LHCN-M2 (cell line): ENCODE measurements at regions not wholly inside any gene's neighbourhood (a gene's known extent, or its start where the extent isn't known, plus 50 kb on each side); places are given as distances from the start of the nearest gene placed in this dataset.

Experiments used
- DNase-seq: peaks from one replicate; pipeline ENCODE4 v3.0.0-alpha.2; 2012; ENCODE audit warnings: low read depth

- peak; percentile 28 for DNase-seq
Measured at GRCh38 chr3:30945291-30945690, 50.8 kb upstream of the GADL1 start.

DNA sequence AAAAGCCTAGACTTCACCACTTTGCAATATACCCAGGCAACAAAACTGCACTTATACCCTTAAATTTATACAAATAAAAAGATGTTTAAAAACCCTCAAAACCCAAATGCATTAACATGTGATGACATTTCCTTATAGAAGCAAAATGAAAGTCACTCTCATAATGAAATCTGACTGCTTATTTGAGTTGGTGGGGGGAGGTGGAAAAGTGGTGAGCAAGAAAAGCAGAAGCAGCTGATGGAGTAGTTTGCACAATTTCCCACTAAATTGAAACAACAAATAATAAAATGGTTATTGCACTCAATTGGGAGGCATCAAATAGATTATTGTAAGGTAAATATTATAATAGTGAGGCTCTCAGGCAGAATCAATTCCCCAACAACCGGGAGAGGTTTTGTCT, 54.0 kb upstream of the GADL1 start:
- no peak for DNase-seq

DNA sequence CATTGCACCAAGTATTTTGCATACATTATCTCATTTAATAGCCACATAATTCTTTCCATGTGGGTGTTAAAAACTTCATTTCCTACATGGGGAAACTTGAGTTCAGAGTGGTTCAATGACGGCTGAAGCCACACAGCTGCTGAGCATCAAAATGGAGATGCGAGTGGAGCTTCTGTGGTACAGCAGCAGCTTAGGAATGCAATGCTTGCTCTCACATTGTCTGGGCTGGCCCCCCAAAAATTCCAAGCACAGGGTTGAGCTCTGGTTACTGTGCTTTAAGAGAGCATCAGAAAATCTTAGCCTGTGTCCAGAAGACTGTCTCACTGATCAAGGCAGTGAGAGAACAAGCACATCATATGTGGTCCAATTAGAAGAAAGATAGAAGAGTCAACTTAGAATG, 57.4 kb upstream of the GADL1 start:
- DNase-seq = no peak

DNA sequence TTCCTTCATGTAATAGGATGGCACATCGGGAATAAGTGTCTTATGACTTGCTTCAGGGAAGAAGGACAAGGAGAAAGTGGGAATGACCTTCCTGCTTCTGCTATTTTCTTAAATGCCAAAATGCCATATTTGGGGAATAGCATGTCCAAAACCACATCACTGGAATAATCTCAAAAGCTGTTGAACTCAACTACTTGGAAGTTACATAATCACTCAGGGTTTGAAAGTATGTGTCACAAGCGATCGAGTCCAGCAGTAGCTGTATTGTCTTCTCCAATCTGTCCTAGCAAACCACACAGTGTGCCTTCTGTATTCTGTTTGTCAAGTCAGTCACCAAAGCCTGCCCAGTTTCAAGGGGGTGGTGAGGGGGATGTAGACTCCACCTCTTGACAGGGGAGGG, 58.3 kb upstream of the GADL1 start:
- DNase-seq = peak; percentile 16

GRCh38 chr3:30954426-30954825, 60.0 kb upstream of the GADL1 start:
- no peak for DNase-seq

GRCh38 chr3:30962084-30962483, 67.6 kb upstream of the GADL1 start:
- peak; percentile 16 for DNase-seq

DNA sequence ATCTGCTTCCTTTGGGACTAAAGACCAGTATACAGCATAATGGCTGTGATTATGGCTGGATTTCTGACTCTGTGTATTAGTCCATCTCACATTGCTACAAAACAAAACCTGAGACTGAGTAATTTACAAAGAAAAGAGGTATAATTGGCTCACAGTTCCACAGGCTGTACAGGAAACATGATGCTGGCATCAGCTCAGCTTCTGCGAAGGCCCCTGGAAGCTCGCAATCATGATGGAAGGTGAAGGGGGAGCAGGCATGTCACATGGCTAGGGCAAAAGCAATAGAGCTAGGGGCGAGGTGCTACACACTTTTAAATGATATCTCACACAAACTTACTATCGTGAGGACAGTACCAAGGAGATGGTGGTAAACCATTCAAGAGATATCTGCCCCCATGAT, 68.0 kb upstream of the GADL1 start:
- DNase-seq = no peak

GRCh38 chr3:30963223-30963722, 68.8 kb upstream of the GADL1 start:
- no peak for DNase-seq

DNA sequence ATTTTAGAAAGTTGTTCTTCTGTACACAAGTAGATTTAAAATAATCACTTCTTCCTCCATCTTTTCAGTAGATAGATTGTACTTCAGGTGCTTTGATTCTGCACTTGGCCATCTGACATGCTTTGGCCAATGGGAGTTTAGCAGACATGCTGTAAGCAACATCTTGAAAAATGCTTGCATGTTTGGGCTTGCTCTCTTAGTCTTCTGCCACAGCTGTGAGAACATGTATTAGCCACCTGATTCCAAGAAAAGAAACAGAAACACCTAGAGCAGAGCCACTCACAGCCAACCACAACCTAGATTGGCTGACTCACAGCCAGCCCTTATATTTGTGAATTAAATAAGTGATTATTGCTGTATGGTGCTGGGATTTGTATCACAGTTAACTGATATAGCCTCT, 70.2 kb upstream of the GADL1 start:
- no peak for DNase-seq

DNA sequence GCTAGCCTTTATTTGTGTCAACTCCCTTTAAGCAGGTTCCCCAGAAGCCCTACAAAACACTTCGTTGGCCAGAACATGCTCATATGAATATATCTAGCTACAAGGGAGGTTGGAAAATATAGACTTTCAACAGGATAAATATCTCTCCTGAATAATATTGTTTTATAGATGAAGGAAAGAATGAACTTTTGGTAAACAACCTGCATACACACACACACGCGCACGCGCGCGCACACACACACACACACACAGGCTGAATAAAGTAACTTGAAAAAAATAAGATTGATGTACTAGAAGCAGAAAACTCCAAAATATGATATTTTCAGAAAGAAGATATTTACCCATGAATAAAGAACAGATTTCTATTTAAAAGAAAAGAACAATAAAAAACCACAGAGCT, 72.4 kb upstream of the GADL1 start:
- no peak for DNase-seq

GRCh38 chr3:30970183-30970582, 75.7 kb upstream of the GADL1 start:
- peak; percentile 35 for DNase-seq

- no peak for DNase-seq
Measured at GRCh38 chr3:30972449-30972848, 78.0 kb upstream of the GADL1 start.

GRCh38 chr3:30974071-30974470, 79.6 kb upstream of the GADL1 start:
- DNase-seq = no peak

- DNase-seq = no peak
Measured at GRCh38 chr3:30977592-30977991, 83.1 kb upstream of the GADL1 start.

- DNase-seq = no peak
Measured at GRCh38 chr3:30980993-30981392, 86.5 kb upstream of the GADL1 start.

- no peak for DNase-seq
Measured at GRCh38 chr3:30982416-30983075, 88.1 kb upstream of the GADL1 start.

- no peak for DNase-seq
Measured at GRCh38 chr3:30984855-30985749, 90.6 kb upstream of the GADL1 start.

DNA sequence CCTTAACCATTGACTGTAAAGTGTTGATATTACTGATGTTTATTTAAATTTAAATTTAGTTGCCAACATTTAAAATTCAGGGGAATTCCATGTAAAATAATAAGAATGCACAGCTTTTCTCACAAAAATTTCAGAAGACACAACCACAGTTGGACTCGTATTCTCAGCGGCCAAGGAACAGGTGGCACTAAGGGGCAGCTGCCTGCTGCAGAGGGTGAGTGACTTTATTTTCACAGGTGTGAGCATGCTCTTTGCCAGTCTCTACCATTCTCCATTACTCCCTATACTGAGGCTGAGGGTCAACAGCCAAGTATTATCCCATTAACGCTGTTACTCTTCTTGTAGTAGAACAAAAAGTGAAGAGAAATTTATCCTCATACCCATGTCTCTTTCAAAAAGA, 92.1 kb upstream of the GADL1 start:
- DNase-seq = peak; percentile 35

- no peak for DNase-seq
Measured at GRCh38 chr3:30988769-30989168, 94.3 kb upstream of the GADL1 start.

GRCh38 chr3:30989276-30990030, 95.0 kb upstream of the GADL1 start:
- DNase-seq = no peak

- no peak for DNase-seq
Measured at GRCh38 chr3:30996467-30996866, 102.0 kb upstream of the GADL1 start.

DNA sequence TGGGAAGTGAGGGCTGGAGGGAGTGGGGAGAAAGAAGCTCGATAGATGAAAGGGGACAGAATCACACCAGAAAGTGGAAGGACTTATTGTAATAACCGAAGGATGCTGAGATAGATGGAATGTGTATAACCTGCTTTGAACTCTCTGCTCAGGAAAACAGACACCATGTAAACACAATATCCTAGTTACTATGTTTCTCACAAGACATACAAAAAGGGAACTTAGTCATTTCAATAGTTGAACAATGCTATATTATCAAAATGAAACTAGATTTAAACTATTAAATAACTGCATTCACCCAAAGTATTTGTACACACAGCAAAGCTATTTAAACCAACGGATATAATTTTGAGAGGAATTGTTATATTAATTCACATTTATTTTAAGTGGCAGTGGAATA, 108.3 kb upstream of the GADL1 start:
- DNase-seq = no peak
